RWPE1 (cell line): ENCODE measurements at regions not wholly inside any gene's neighbourhood (a gene's known extent, or its start where the extent isn't known, plus 50 kb on each side); places are given as distances from the start of the nearest gene placed in this dataset.

Experiments used
- CTCF ChIA-PET: fragments of 350-600 bp; sonication (Branson Sonifier 250); formaldehyde crosslinking; extraction: SDS; loops from one replicate; lab custom pipeline; 2021; lab: Yijun Ruan, JAX
- POLR2A ChIA-PET: fragments of 400-600 bp; formaldehyde crosslinking; extraction: SDS; loops from one replicate; lab custom pipeline; 2020; ENCODE audit warnings: antibody characterized with exemption; ENCODE audit not compliant: low non-redundant PET; lab: Yijun Ruan, JAX
- DNase-seq: peaks from one replicate; pipeline ENCODE4 v3.0.0; 2012; ENCODE audit warnings: low spot score
- H3K27ac ChIP-seq: fragments of 450-650 bp; 2 replicates; pipeline ENCODE4 v1.5.1; 2017
- TF ChIP-seq, protein P1 (sequence below): fragments of 450-650 bp; conservative IDR thresholded peaks from 2 replicates; pipeline ENCODE4 v1.5.1; 2017; ENCODE audit warnings: low read depth, mild to moderate bottlenecking

DNA sequence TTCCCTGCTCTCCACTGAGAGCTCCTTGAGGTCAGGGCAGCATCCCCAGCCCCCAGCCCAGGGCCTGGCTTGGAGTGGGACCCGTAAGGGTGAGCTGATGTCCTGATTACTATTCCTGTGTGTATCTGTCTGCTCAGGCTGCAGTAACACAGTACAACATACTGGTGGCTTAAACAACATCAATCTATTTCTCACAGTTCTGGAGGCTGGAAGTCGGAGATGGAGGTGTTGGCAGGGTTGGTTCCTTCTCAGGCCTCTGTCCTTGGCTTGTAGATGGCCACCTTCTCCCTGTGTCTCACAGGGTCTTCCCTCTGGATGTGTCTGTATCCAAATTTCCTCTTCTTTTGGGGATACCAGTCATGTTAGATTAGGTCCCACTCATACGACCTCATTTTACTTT lies 246.4 kb upstream of the POU3F1 start:
- ChIA-PET CTCF (interaction anchor here (0.7 to 1.1 kb wide), 2 partner anchors 9 to 291 kb away, joined by 3 to 4 read pairs; no protein-coding TSS in a partner anchor), POLR2A (no interaction called here)
- no peak overlapping the region for H3K27ac ChIP-seq
- TF ChIP-seq, protein P1, sequence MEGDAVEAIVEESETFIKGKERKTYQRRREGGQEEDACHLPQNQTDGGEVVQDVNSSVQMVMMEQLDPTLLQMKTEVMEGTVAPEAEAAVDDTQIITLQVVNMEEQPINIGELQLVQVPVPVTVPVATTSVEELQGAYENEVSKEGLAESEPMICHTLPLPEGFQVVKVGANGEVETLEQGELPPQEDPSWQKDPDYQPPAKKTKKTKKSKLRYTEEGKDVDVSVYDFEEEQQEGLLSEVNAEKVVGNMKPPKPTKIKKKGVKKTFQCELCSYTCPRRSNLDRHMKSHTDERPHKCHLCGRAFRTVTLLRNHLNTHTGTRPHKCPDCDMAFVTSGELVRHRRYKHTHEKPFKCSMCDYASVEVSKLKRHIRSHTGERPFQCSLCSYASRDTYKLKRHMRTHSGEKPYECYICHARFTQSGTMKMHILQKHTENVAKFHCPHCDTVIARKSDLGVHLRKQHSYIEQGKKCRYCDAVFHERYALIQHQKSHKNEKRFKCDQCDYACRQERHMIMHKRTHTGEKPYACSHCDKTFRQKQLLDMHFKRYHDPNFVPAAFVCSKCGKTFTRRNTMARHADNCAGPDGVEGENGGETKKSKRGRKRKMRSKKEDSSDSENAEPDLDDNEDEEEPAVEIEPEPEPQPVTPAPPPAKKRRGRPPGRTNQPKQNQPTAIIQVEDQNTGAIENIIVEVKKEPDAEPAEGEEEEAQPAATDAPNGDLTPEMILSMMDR, result no peak
- no peak for DNase-seq

DNA sequence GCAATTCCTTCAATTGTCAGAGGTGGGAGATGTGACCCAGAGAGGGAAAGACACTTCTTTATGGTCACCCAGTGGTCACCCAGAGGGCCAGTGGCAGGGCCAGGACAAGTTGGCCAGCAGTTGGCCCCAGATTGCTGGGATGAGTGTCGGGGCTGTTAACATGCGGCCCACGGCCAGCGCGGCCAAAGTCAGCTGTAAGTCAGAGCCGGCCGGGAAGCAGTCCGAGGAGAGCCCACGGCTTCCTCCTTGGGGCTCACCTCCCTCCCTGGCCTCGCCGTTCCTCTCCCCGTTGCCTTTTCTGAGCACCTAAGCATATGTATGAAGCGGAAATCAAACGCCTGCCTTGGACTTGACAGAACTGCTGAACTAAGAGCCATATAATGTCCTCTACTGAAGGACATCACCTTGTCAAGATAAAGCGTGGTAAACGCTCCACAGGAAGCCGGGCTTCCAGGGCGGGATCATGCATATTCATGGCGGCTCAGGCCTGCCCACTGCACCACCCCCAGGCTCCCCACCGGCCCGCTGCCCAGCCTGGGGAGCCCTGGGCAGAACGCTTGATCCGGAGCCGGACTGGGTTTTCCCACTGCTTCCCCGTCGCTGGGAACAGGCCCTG lies 245.4 kb upstream of the POU3F1 start:
- ChIA-PET CTCF (no interaction called here), POLR2A (no interaction called here)
- H3K27ac ChIP-seq, result no peak overlapping the region
- DNase-seq, result no peak
- TF ChIP-seq, protein P1, result no peak

DNA sequence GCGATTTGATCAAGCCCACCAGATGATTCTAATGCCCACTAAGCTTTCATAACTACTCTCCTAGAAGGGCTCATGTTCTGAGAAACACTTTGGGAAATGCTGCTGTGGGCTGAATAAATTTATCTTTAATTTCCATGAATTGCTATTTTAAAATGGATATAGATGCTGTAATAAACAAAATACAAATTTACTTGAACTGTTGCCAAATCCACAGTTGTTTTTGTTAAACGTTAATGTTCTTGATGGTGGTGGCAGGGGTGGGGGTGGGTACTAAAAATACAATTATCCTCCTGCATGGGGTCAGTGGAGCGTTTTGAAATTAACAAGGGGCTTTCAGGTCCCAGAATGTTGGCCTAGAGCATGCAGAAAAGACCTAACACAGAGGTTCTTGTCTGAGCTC lies 244.7 kb upstream of the POU3F1 start:
- ChIA-PET CTCF (interaction anchor here (0.5 kb wide), 1 partner anchor 52 kb away, joined by 4 read pairs; no protein-coding TSS in a partner anchor), POLR2A (no interaction called here)
- H3K27ac ChIP-seq, result no peak overlapping the region
- no peak for DNase-seq
- TF ChIP-seq, protein P1, result no peak

DNA sequence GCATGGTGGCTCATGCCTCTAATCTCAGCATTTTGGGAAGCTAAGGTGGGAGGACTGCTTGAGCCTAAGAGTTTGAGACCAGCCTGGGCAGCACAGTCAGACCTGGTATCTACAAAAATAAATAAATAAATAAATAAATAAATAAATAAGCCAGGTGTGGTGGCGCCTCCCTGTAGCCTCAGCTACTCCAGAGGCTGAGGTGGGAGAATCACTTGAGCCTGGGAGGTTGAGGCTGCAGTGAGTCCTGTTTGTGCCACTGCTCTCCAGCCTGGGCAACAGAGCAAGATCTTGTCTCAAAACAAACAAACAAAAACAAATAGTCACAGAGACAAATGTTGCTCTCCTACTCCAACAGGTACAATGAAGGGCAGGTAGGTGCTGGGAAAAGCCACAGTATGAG lies 242.4 kb upstream of the POU3F1 start:
- DNase-seq, result no peak
- POLR2A ChIA-PET, result no interaction called here
- TF ChIP-seq, protein P1, result no peak
- no peak overlapping the region for H3K27ac ChIP-seq
- CTCF ChIA-PET, result interaction anchor here (0.7 kb wide), 1 partner anchor 29 kb away, joined by 3 read pairs; no protein-coding TSS in a partner anchor

DNA sequence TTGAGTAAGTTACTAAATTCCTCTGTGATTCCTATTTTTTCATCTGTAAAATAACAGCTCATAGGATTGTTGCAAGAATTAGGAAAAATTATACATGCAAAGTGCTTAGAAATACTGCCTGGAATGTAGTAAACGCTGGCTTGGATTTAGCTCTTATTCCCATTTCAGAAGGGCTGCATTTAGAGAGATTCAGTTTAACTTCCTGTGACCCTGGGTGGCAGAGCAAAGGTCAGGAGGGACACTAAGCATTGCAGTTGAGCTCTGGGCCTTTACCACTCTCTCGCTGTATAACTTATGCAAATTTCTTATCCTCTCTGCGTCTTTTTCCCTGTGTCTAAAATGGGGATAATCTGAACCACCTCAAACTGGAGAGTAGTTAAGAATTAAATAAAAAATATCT lies 241.0 kb upstream of the POU3F1 start:
- CTCF ChIA-PET, result interaction anchor here (0.8 kb wide), 1 partner anchor 547 kb away, joined by 8 read pairs; no protein-coding TSS in a partner anchor
- POLR2A ChIA-PET, result no interaction called here
- H3K27ac ChIP-seq, result no peak overlapping the region
- TF ChIP-seq, protein P1, result no peak
- no peak for DNase-seq

DNA sequence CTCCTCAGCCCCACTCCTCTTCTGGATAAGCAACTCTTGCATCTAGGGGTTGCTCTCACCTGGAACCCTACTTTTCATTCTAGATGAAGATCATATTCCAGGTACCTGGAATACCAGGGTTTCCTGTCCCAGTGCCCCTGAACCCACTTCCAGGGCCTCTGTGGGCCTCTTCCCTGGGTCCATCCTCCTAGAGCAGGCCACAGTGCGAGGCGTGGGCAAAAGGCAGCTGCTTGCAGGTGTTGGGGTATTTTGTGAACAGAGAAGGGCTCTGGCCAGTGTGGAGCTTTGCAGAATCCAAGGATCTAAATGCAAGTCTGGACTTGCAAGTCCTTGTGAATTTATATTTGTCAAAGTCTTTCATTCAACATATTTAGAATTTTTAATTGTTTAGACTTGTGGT lies 240.4 kb upstream of the POU3F1 start:
- CTCF ChIA-PET, result interaction anchor here (0.8 kb wide), 1 partner anchor 547 kb away, joined by 8 read pairs; no protein-coding TSS in a partner anchor
- POLR2A ChIA-PET, result no interaction called here
- no peak for DNase-seq
- no peak overlapping the region for H3K27ac ChIP-seq
- TF ChIP-seq, protein P1, result no peak
